ENCODE measurements at regions not wholly inside any gene's neighbourhood (a gene's known extent, or its start where the extent isn't known, plus 50 kb on each side); places are given as distances from the start of the nearest gene placed in this dataset.

DNA sequence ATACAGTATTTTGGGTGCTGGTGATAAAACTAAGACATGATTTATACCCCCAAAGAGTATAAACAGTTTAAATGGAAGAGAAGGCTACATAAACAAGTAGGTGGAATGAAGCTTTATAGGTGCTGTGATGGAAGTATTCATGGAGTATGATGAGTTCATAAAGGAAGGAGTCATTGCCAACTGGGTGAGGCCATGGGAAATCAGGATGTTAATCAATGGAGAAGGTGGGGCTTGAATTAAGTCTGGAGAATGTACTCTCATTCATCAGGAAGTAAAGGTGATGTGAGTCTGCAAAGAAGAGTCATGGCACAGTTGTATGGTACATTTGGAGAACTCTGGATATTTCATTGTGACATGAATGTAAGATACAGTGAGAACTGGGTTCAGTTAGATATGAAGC, 147.5 kb upstream of the MME start:
- TF ChIP-seq, protein P1, sequence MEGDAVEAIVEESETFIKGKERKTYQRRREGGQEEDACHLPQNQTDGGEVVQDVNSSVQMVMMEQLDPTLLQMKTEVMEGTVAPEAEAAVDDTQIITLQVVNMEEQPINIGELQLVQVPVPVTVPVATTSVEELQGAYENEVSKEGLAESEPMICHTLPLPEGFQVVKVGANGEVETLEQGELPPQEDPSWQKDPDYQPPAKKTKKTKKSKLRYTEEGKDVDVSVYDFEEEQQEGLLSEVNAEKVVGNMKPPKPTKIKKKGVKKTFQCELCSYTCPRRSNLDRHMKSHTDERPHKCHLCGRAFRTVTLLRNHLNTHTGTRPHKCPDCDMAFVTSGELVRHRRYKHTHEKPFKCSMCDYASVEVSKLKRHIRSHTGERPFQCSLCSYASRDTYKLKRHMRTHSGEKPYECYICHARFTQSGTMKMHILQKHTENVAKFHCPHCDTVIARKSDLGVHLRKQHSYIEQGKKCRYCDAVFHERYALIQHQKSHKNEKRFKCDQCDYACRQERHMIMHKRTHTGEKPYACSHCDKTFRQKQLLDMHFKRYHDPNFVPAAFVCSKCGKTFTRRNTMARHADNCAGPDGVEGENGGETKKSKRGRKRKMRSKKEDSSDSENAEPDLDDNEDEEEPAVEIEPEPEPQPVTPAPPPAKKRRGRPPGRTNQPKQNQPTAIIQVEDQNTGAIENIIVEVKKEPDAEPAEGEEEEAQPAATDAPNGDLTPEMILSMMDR (IDR thresholded peaks at IDR 0.05) = no peak
- TF ChIP-seq POLR2A (IDR thresholded peaks at IDR 0.05) = no peak

Data from testis (tissue), 2 donors.